ENCODE measurements at regions not wholly inside any gene's neighbourhood (a gene's known extent, or its start where the extent isn't known, plus 50 kb on each side); places are given as distances from the start of the nearest gene placed in this dataset.
A peak's percentile ranks its signal among the peaks of the same experiment; 100 is the strongest.

- no peak for DNase-seq
- Histone ChIP-seq H3K27ac (no peak overlapping the region), H3K4me3 (no peak overlapping the region), H3K9me3 (peaks cover 0 to 7% of the 10 kb centered on the region in 2 donors), H3K36me3 (no peaks in the 10 kb centered on the region), H3K4me1 (no peaks in the 10 kb centered on the region), H3K27me3 (no peaks in the 10 kb centered on the region)
- no peak for TF ChIP-seq CTCF (IDR thresholded peaks at IDR 0.05)
- ATAC-seq, result no peak
- intact Hi-C loops (cut with DNase I), result no loop called here
Observed at GRCh38 chr2:18771212-18771611, 181.8 kb upstream of the NT5C1B start.

- intact Hi-C loops (cut with DNase I), result no loop called here
- ATAC-seq, result peak; percentile 53
- peak in 1 of 4 donors; percentile 42 for DNase-seq
- no peak overlapping the region for H3K27ac ChIP-seq
- peaks cover 0 to 7% of the 10 kb centered on the region in 2 donors for H3K4me1 ChIP-seq
- no peak for TF ChIP-seq CTCF (IDR thresholded peaks at IDR 0.05)
- H3K36me3 ChIP-seq, result no peaks in the 10 kb centered on the region
- no peaks in the 10 kb centered on the region for H3K27me3 ChIP-seq
- H3K4me3 ChIP-seq, result no peak overlapping the region
- peaks cover 0 to 7% of the 10 kb centered on the region in 2 donors for H3K9me3 ChIP-seq
Observed at GRCh38 chr2:18763338-18763737, 174.0 kb upstream of the NT5C1B start.

- intact Hi-C loops (cut with DNase I), result no loop called here
- Histone ChIP-seq H3K27ac (no peak overlapping the region), H3K4me3 (no peak overlapping the region), H3K9me3 (peaks cover 0 to 5% of the 10 kb centered on the region in 2 donors), H3K27me3 (no peaks in the 10 kb centered on the region), H3K36me3 (no peaks in the 10 kb centered on the region), H3K4me1 (peaks cover 0 to 7% of the 10 kb centered on the region in 2 donors)
- no peak for TF ChIP-seq CTCF (IDR thresholded peaks at IDR 0.05)
- DNase-seq (no peak), ATAC-seq (peak; percentile 81)
Observed at GRCh38 chr2:18762667-18763066, 173.3 kb upstream of the NT5C1B start.

GRCh38 chr2:18754286-18754685 lies 164.9 kb upstream of the NT5C1B start:
- Histone ChIP-seq H3K27me3 (no peaks in the 10 kb centered on the region), H3K9me3 (no peaks in the 10 kb centered on the region), H3K27ac (no peak overlapping the region), H3K4me1 (no peaks in the 10 kb centered on the region), H3K4me3 (no peak overlapping the region), H3K36me3 (no peaks in the 10 kb centered on the region)
- TF ChIP-seq CTCF (IDR thresholded peaks at IDR 0.05), result no peak
- ATAC-seq (no peak), DNase-seq (no peak)
- intact Hi-C loops (cut with DNase I), result no loop called here

- H3K9me3 ChIP-seq, result no peaks in the 10 kb centered on the region
- no peak overlapping the region for H3K27ac ChIP-seq
- H3K4me1 ChIP-seq, result no peaks in the 10 kb centered on the region
- no peak overlapping the region for H3K4me3 ChIP-seq
- ATAC-seq (no peak), DNase-seq (peak in 1 of 4 donors; percentile 21)
- H3K27me3 ChIP-seq, result no peaks in the 10 kb centered on the region
- H3K36me3 ChIP-seq, result no peaks in the 10 kb centered on the region
- intact Hi-C loops (cut with DNase I), result no loop called here
- TF ChIP-seq CTCF (IDR thresholded peaks at IDR 0.05), result no peak
Observed at GRCh38 chr2:18753722-18754121, 164.4 kb upstream of the NT5C1B start.
